ENCODE measurements at regions not wholly inside any gene's neighbourhood (a gene's known extent, or its start where the extent isn't known, plus 50 kb on each side); places are given as distances from the start of the nearest gene placed in this dataset.

DNA sequence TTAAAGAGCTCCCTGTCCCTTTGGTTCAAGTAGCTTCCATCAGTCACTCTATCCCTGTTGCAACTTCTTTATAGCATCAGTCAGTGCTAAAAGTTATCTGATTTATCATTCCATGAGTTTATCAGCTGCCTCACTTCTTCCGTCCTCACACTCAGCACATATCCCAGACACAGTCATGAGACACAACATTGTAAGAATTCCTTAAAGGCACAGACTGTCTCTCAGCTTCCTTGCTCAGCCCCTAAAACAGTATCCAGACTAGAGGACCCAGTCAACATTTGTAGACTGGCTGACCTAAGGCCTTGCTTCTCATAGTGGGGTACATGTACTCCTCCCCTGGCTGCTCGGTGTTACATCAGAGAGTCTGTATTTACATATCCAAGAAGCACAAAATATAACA is 164.9 kb upstream of the ADGRL2 start:
- H3K9me3 ChIP-seq (ENCODE audit: low read length): no peaks in the 10 kb centered on the region
- no peaks in the 10 kb centered on the region for H3K9me2 ChIP-seq (ENCODE audit: insufficient read depth, low read length)
- H3K4me3 ChIP-seq (ENCODE audit: low read depth, low read length, poor library complexity, severe bottlenecking): no peak overlapping the region
- BruUV-seq (replicated peaks): no TSS peak
- H2AFZ ChIP-seq (ENCODE audit: low read length): no peak overlapping the region
- no peak for DNase-seq (ENCODE audit: low spot score)
- H3K36me3 ChIP-seq (ENCODE audit: insufficient read depth, low read length): no peaks in the 10 kb centered on the region
- H3K4me2 ChIP-seq (ENCODE audit: low read length): no peak overlapping the region
- TF ChIP-seq, protein P1, sequence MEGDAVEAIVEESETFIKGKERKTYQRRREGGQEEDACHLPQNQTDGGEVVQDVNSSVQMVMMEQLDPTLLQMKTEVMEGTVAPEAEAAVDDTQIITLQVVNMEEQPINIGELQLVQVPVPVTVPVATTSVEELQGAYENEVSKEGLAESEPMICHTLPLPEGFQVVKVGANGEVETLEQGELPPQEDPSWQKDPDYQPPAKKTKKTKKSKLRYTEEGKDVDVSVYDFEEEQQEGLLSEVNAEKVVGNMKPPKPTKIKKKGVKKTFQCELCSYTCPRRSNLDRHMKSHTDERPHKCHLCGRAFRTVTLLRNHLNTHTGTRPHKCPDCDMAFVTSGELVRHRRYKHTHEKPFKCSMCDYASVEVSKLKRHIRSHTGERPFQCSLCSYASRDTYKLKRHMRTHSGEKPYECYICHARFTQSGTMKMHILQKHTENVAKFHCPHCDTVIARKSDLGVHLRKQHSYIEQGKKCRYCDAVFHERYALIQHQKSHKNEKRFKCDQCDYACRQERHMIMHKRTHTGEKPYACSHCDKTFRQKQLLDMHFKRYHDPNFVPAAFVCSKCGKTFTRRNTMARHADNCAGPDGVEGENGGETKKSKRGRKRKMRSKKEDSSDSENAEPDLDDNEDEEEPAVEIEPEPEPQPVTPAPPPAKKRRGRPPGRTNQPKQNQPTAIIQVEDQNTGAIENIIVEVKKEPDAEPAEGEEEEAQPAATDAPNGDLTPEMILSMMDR (conservative IDR thresholded peaks at IDR 0.05; ENCODE audit: low read length): no peak
- no peak for TF ChIP-seq EZH2phosphoT487 (IDR thresholded peaks at IDR 0.05; ENCODE audit: borderline replicate concordance, low read depth, low read length)
- ChIA-PET CTCF (ENCODE audit: unreplicated experiment) (no interaction called here), POLR2A (interaction anchor here (0.9 kb wide), 1 partner anchor 656 kb away, joined by 3 read pairs; no protein-coding TSS in a partner anchor)
- no peaks in the 10 kb centered on the region for H3K79me2 ChIP-seq (ENCODE audit: insufficient read depth, low read depth, low read length)
- intact Hi-C loops (cut with micrococcal nuclease; ENCODE audit: unreplicated experiment): no loop called here
- H4K20me1 ChIP-seq (ENCODE audit: insufficient read depth, low read length): no peaks in the 10 kb centered on the region
- H3K4me1 ChIP-seq (ENCODE audit: insufficient read depth, low read length, poor library complexity, severe bottlenecking): no peaks in the 10 kb centered on the region
- no peak overlapping the region for H3K27ac ChIP-seq (ENCODE audit: low read depth, low read length, poor library complexity, severe bottlenecking)

- Histone ChIP-seq H4K20me1 (ENCODE audit: insufficient read depth, low read length) (no peaks in the 10 kb centered on the region), H3K9me3 (ENCODE audit: low read length) (no peaks in the 10 kb centered on the region), H3K79me2 (ENCODE audit: insufficient read depth, low read depth, low read length) (no peaks in the 10 kb centered on the region), H3K4me3 (ENCODE audit: low read depth, low read length, poor library complexity, severe bottlenecking) (no peak overlapping the region), H3K9me2 (ENCODE audit: insufficient read depth, low read length) (no peaks in the 10 kb centered on the region), H3K36me3 (ENCODE audit: insufficient read depth, low read length) (no peaks in the 10 kb centered on the region), H3K27ac (ENCODE audit: low read depth, low read length, poor library complexity, severe bottlenecking) (no peak overlapping the region), H2AFZ (ENCODE audit: low read length) (no peak overlapping the region), H3K4me2 (ENCODE audit: low read length) (no peak overlapping the region), H3K4me1 (ENCODE audit: insufficient read depth, low read length, poor library complexity, severe bottlenecking) (no peaks in the 10 kb centered on the region)
- TF ChIP-seq, protein P1 (conservative IDR thresholded peaks at IDR 0.05; ENCODE audit: low read length): no peak
- no peak for TF ChIP-seq EZH2phosphoT487 (IDR thresholded peaks at IDR 0.05; ENCODE audit: borderline replicate concordance, low read depth, low read length)
- POLR2A ChIA-PET: interaction anchor here (0.7 kb wide), 1 partner anchor 1083 kb away, joined by 5 read pairs; no protein-coding TSS in a partner anchor
- no peak for DNase-seq (ENCODE audit: low spot score)
- intact Hi-C loops (cut with micrococcal nuclease; ENCODE audit: unreplicated experiment): no loop called here
- BruUV-seq (replicated peaks): no TSS peak
- CTCF ChIA-PET (ENCODE audit: unreplicated experiment): no interaction called here
Observed at GRCh38 chr1:81634294-81634693, 166.4 kb upstream of the ADGRL2 start.

GRCh38 chr1:81619156-81619555 is 181.6 kb upstream of the ADGRL2 start:
- intact Hi-C loops (cut with micrococcal nuclease; ENCODE audit: unreplicated experiment): no loop called here
- POLR2A ChIA-PET: no interaction called here
- no peak for TF ChIP-seq EZH2phosphoT487 (IDR thresholded peaks at IDR 0.05; ENCODE audit: borderline replicate concordance, low read depth, low read length)
- TF ChIP-seq, protein P1 (conservative IDR thresholded peaks at IDR 0.05; ENCODE audit: low read length): no peak

More at GRCh38 chr1:81619156-81619555, 181.6 kb upstream of the ADGRL2 start:
- no peak for DNase-seq (ENCODE audit: low spot score)
- Histone ChIP-seq H4K20me1 (ENCODE audit: insufficient read depth, low read length) (no peaks in the 10 kb centered on the region), H3K9me3 (ENCODE audit: low read length) (no peaks in the 10 kb centered on the region), H3K4me2 (ENCODE audit: low read length) (no peak overlapping the region), H3K36me3 (ENCODE audit: insufficient read depth, low read length) (no peaks in the 10 kb centered on the region), H2AFZ (ENCODE audit: low read length) (no peak overlapping the region), H3K4me3 (ENCODE audit: low read depth, low read length, poor library complexity, severe bottlenecking) (no peak overlapping the region), H3K79me2 (ENCODE audit: insufficient read depth, low read depth, low read length) (no peaks in the 10 kb centered on the region), H3K9me2 (ENCODE audit: insufficient read depth, low read length) (no peaks in the 10 kb centered on the region), H3K27ac (ENCODE audit: low read depth, low read length, poor library complexity, severe bottlenecking) (no peak overlapping the region), H3K4me1 (ENCODE audit: insufficient read depth, low read length, poor library complexity, severe bottlenecking) (no peaks in the 10 kb centered on the region)
- no TSS peak for BruUV-seq (replicated peaks)
- CTCF ChIA-PET (ENCODE audit: unreplicated experiment): no interaction called here
